ENCODE measurements at regions not wholly inside any gene's neighbourhood (a gene's known extent, or its start where the extent isn't known, plus 50 kb on each side); places are given as distances from the start of the nearest gene placed in this dataset.
"Not testable (repeated sequence)": the region's sequence is repeated elsewhere in the genome, so short reads cannot be mapped to it uniquely, and the experiment has no call there.

GRCh38 chr1:66424530-66424929 lies 109.4 kb upstream of the SGIP1 start:
- H3K4me3 ChIP-seq (ENCODE audit: low read length); DNase-seq (ENCODE audit: low read depth): not testable (repeated sequence)

- no peak for DNase-seq (ENCODE audit: low read depth)
- no peak for TF ChIP-seq CTCF (IDR thresholded peaks at IDR 0.05; ENCODE audit: insufficient read depth, low read depth, low read length, missing control alignments)
These were observed 107.6 kb upstream of the SGIP1 start for GRCh38 chr1:66426239-66426853.

GRCh38 chr1:66430815-66431214 lies 103.1 kb upstream of the SGIP1 start:
- H3K4me3 ChIP-seq (ENCODE audit: low read length); DNase-seq (ENCODE audit: low read depth): not testable (repeated sequence)

More at GRCh38 chr1:66426239-66426853, 107.6 kb upstream of the SGIP1 start:
- H3K4me3 ChIP-seq (ENCODE audit: low read length): no peak overlapping the region

GRCh38 chr1:66431999-66432398 lies 102.0 kb upstream of the SGIP1 start:
- no peak overlapping the region for H3K4me3 ChIP-seq (ENCODE audit: low read length)
- DNase-seq (ENCODE audit: low read depth): no peak
- TF ChIP-seq CTCF (IDR thresholded peaks at IDR 0.05; ENCODE audit: insufficient read depth, low read depth, low read length, missing control alignments): no peak

GRCh38 chr1:66433611-66434010 lies 100.3 kb upstream of the SGIP1 start:
- no peak for DNase-seq (ENCODE audit: low read depth)
- no peak for TF ChIP-seq CTCF (IDR thresholded peaks at IDR 0.05; ENCODE audit: insufficient read depth, low read depth, low read length, missing control alignments)
- no peak overlapping the region for H3K4me3 ChIP-seq (ENCODE audit: low read length)

GRCh38 chr1:66434096-66434495 lies 99.9 kb upstream of the SGIP1 start:
- H3K4me3 ChIP-seq (ENCODE audit: low read length): no peak overlapping the region
- no peak for TF ChIP-seq CTCF (IDR thresholded peaks at IDR 0.05; ENCODE audit: insufficient read depth, low read depth, low read length, missing control alignments)
- no peak for DNase-seq (ENCODE audit: low read depth)

- no peak for DNase-seq (ENCODE audit: low read depth)
- no peak for TF ChIP-seq CTCF (IDR thresholded peaks at IDR 0.05; ENCODE audit: insufficient read depth, low read depth, low read length, missing control alignments)
- H3K4me3 ChIP-seq (ENCODE audit: low read length): no peak overlapping the region
These were observed 98.4 kb upstream of the SGIP1 start for GRCh38 chr1:66435541-66435940.

GRCh38 chr1:66436378-66437135 lies 97.4 kb upstream of the SGIP1 start:
- DNase-seq (ENCODE audit: low read depth): peak; percentile 96
- no peak overlapping the region for H3K4me3 ChIP-seq (ENCODE audit: low read length)
- peak; percentile 74 for TF ChIP-seq CTCF (IDR thresholded peaks at IDR 0.05; ENCODE audit: insufficient read depth, low read depth, low read length, missing control alignments)
